A549 (cell line): ENCODE measurements at regions not wholly inside any gene's neighbourhood (a gene's known extent, or its start where the extent isn't known, plus 50 kb on each side); places are given as distances from the start of the nearest gene placed in this dataset.
"Not testable (repeated sequence)": the region's sequence is repeated elsewhere in the genome, so short reads cannot be mapped to it uniquely, and the experiment has no call there.

Experiments used
- ATAC-seq, 2 experiments: fragments of 200-7000 bp in 1 of 2; fragments of >200 bp in 1 of 2; cut with Nextera tagmentation in 1 of 2; cut with Tn5 transposase in 1 of 2; 3 replicates each; pipeline versions ENCODE4 v1.8.0 to v1.9.1; 2018 to 2020; ENCODE audit warnings: mild to moderate bottlenecking in 1 of 2, moderate library complexity in 1 of 2
- CTCF ChIA-PET: fragments of 300-600 bp; sonication (Branson Sonifier 250); formaldehyde crosslinking; extraction: SDS; loops from one replicate; lab custom pipeline; 2021; ENCODE audit warnings: antibody characterized with exemption, inconsistent platforms; lab: Yijun Ruan, JAX
- POLR2A ChIA-PET: fragments of 350-600 bp; formaldehyde crosslinking; extraction: SDS; loops from one replicate; lab custom pipeline; 2021; ENCODE audit warnings: antibody characterized with exemption, inconsistent platforms; lab: Yijun Ruan, JAX
- DNase-seq, 2 experiments: peaks; one replicate each; pipeline versions ENCODE4 v3.0.0 to v3.0.0-alpha.2; 2011 to 2016; ENCODE audit warnings: low read depth in 1 of 2, low spot score in 1 of 2
- FAIRE-seq: peaks from 2 replicates; lab custom pipeline; 2011; peaks lifted over from hg19 to GRCh38; lab: Jason Lieb, UNC
- H3K27ac ChIP-seq, 2 experiments: fragments of >200 bp; sonication (Bioruptor Twin); formaldehyde crosslinking; 3 replicates each; pipeline ENCODE4 v1.5.1; 2016 to 2017
- H3K4me1 ChIP-seq: fragments of >200 bp; sonication (Bioruptor Twin); formaldehyde crosslinking; 3 replicates; pipeline ENCODE4 v1.6.1; 2016
- H3K4me2 ChIP-seq: fragments of >200 bp; sonication (Bioruptor Twin); formaldehyde crosslinking; 3 replicates; pipeline ENCODE4 v1.6.1; 2016
- H3K4me3 ChIP-seq: fragments of >200 bp; sonication (Bioruptor Twin); formaldehyde crosslinking; 3 replicates; pipeline ENCODE4 v1.5.1; 2016
- H3K9me3 ChIP-seq: fragments of >200 bp; sonication (Bioruptor Twin); formaldehyde crosslinking; 3 replicates; pipeline ENCODE4 v1.6.1; 2016
- EHF ChIP-seq: fragments of 250-450 bp; sonication (Bioruptor Pico); IDR thresholded peaks from 2 replicates; pipeline ENCODE4 v1.5.0; 2020; ENCODE audit warnings: mild to moderate bottlenecking
- EHMT2 ChIP-seq: fragments of 200-600 bp; sonication (generic); IDR thresholded peaks from 2 replicates; pipeline ENCODE4 v1.6.1; 2016; ENCODE audit warnings: antibody characterized with exemption, low read depth, mild to moderate bottlenecking, moderate library complexity
- EP300 ChIP-seq, 2 experiments: fragments of >200 bp; sonication (Bioruptor Twin); formaldehyde crosslinking; IDR thresholded peaks; 2 replicates in 1 of 2; 3 replicates in 1 of 2; pipeline ENCODE4 v1.6.1; 2016 to 2017
- JUN ChIP-seq, 2 experiments: fragments of >200 bp; sonication (Bioruptor Twin); formaldehyde crosslinking; IDR thresholded peaks; 2 replicates in 1 of 2; 3 replicates in 1 of 2; pipeline ENCODE4 v1.6.1; 2016 to 2017
- JUNB ChIP-seq: fragments of >200 bp; sonication (Bioruptor Twin); formaldehyde crosslinking; IDR thresholded peaks from 2 replicates; pipeline ENCODE4 v1.6.1; 2016
- KDM5A ChIP-seq: fragments of 200-600 bp; sonication (generic); IDR thresholded peaks from 2 replicates; pipeline ENCODE4 v1.6.1; 2016; ENCODE audit warnings: antibody characterized with exemption, mild to moderate bottlenecking
- RCOR1 ChIP-seq: fragments of 150-350 bp; IDR thresholded peaks from 2 replicates; pipeline ENCODE4 v1.6.1; 2014; ENCODE audit warnings: antibody characterized with exemption, low read length, low read depth
- ZC3H11A ChIP-seq: fragments of 450-650 bp; IDR thresholded peaks from 2 replicates; pipeline ENCODE4 v1.6.1; 2014; ENCODE audit warnings: antibody characterized with exemption, mild to moderate bottlenecking
- ZFP36 ChIP-seq: fragments of 450-650 bp; IDR thresholded peaks from 2 replicates; pipeline ENCODE4 v1.6.1; 2014; ENCODE audit warnings: borderline replicate concordance; ENCODE audit not compliant: partially characterized antibody
- WGBS: methylation state at CpG from one replicate; pipeline ENCODE4 v1.1.6; 2017; ENCODE audit errors: missing lambda C conversion rate; 5-methylcytosine and 5-hydroxymethylcytosine counted together
- TF ChIP-seq, protein P1 (sequence below): fragments of >200 bp; sonication (Bioruptor Twin); formaldehyde crosslinking; IDR thresholded peaks from 3 replicates; pipeline ENCODE4 v1.6.1; 2016
- TF ChIP-seq, protein P2 (sequence below): fragments of 150-350 bp; IDR thresholded peaks from 2 replicates; pipeline ENCODE4 v1.6.1; 2014; ENCODE audit warnings: low read depth, mild to moderate bottlenecking, low read length
- TF ChIP-seq, protein P3 (sequence below): IDR thresholded peaks from 2 replicates; pipeline ENCODE4 v1.6.1; 2012; ENCODE audit warnings: low read depth, borderline replicate concordance
- TF ChIP-seq, protein P4 (sequence below): IDR thresholded peaks from 2 replicates; pipeline ENCODE4 v1.6.1; 2012
- TF ChIP-seq, protein P5 (sequence below): fragments of 250-450 bp; sonication (Bioruptor Pico); IDR thresholded peaks from 2 replicates; pipeline ENCODE4 v1.5.0; 2020; ENCODE audit warnings: low read depth, mild to moderate bottlenecking, moderate library complexity
- TF ChIP-seq, protein P6 (sequence below): fragments of 250-450 bp; sonication (Bioruptor Pico); IDR thresholded peaks from 2 replicates; pipeline ENCODE4 v1.5.0; 2021; ENCODE audit warnings: mild to moderate bottlenecking, moderate library complexity, borderline replicate concordance

DNA sequence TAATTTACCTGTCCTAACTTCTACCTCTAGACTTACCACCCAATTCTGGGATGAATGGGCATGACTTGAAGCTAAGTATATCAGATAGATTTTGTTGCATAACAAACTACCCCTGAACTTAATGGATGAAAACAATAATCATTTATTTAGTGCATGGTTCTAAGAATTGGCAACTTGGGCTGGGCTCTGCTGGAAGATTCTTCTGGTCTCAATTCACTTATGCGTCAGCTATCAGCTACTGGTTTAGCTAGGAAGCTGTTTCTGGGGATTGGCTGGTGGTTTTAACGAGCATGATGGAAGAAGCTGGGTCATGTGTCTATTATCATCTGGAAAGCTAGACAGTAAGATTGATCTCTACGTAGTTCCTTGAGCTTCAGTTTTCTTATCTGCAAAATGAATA is 77.3 kb upstream of the LMCD1 start:
- H3K4me2 ChIP-seq = no peak overlapping the region
- no peak for FAIRE-seq
- no peaks in the 10 kb centered on the region for H3K4me1 ChIP-seq
- no peak for ATAC-seq
- WGBS = 64% methylated on average over 3 of the region's 3 CpGs
- H3K27ac ChIP-seq = no peak overlapping the region
- H3K9me3 ChIP-seq = 0 out of 3 replicates have a peak, but pooled peaks cover 11% of the 10 kb centered on the region
- DNase-seq = no peak
- ChIA-PET POLR2A (no interaction called here), CTCF (interaction anchor here (1.5 kb wide), 1 partner anchor 100 kb away, joined by 5 read pairs; no protein-coding TSS in a partner anchor)
- TF ChIP-seq EHF (CRISPR knock-in tag) (no peak), ZFP36 (no peak)
- TF ChIP-seq, protein P1, sequence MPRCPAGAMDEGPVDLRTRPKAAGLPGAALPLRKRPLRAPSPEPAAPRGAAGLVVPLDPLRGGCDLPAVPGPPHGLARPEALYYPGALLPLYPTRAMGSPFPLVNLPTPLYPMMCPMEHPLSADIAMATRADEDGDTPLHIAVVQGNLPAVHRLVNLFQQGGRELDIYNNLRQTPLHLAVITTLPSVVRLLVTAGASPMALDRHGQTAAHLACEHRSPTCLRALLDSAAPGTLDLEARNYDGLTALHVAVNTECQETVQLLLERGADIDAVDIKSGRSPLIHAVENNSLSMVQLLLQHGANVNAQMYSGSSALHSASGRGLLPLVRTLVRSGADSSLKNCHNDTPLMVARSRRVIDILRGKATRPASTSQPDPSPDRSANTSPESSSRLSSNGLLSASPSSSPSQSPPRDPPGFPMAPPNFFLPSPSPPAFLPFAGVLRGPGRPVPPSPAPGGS = no peak
- TF ChIP-seq, all 56 proteins: peak for 0
- H3K4me3 ChIP-seq = no peak overlapping the region

DNA sequence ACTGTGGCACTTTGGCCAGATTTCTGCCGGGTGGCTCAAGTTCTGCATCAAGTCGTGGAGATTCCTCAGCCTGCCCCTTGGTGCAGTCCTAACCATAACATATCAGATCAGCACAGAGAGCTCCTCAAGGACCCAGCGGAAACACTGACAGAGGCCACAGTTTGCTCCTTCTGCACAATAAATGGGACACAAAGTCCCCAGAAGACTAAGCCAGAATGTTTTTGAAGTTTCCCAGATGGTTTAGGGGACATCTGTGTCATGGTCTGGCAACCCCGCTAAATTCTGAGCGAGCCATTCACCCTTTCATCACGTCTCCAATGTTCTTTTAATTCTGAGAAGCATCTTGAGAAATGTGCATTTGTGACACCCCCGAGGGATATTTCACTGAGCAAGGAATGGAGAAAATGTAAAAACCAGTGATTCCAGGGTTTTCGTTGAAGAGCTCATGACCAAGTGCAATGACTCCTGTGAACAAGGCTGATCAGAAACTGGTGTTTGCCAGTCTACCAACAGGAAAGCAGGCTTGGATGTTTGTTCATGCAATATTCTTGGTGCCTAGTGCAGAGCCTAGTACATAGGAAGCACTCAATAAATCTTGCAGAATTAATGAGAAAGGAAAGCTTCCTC is 64.8 kb upstream of the LMCD1 start:
- Histone ChIP-seq H3K4me3 (no peak overlapping the region), H3K4me2 (no peak overlapping the region), H3K4me1 (peaks cover 6% of the 10 kb centered on the region; the same call in 2 of the 3 replicates), H3K9me3 (no peaks in the 10 kb centered on the region), H3K27ac (no peak overlapping the region)
- POLR2A ChIA-PET = no interaction called here
- WGBS = 87% methylated on average over 8 of the region's 8 CpGs
- DNase-seq (no peak), ATAC-seq (no peak), FAIRE-seq (no peak)
- TF ChIP-seq EHMT2 (no peak), JUN (IDR thresholded peaks at IDR 0.05) (no peak), ZC3H11A (no peak), EP300 (IDR thresholded peaks at IDR 0.05) (no peak), RCOR1 (no peak)
- TF ChIP-seq, protein P2, sequence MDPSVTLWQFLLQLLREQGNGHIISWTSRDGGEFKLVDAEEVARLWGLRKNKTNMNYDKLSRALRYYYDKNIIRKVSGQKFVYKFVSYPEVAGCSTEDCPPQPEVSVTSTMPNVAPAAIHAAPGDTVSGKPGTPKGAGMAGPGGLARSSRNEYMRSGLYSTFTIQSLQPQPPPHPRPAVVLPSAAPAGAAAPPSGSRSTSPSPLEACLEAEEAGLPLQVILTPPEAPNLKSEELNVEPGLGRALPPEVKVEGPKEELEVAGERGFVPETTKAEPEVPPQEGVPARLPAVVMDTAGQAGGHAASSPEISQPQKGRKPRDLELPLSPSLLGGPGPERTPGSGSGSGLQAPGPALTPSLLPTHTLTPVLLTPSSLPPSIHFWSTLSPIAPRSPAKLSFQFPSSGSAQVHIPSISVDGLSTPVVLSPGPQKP = no peak
- TF ChIP-seq, protein P3, sequence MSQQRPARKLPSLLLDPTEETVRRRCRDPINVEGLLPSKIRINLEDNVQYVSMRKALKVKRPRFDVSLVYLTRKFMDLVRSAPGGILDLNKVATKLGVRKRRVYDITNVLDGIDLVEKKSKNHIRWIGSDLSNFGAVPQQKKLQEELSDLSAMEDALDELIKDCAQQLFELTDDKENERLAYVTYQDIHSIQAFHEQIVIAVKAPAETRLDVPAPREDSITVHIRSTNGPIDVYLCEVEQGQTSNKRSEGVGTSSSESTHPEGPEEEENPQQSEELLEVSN = no peak
- CTCF ChIA-PET = interaction anchor here (0.7 to 2.5 kb wide), 3 partner anchors 20 to 185 kb away, joined by 3 to 11 read pairs (median 3); no protein-coding TSS in a partner anchor

DNA sequence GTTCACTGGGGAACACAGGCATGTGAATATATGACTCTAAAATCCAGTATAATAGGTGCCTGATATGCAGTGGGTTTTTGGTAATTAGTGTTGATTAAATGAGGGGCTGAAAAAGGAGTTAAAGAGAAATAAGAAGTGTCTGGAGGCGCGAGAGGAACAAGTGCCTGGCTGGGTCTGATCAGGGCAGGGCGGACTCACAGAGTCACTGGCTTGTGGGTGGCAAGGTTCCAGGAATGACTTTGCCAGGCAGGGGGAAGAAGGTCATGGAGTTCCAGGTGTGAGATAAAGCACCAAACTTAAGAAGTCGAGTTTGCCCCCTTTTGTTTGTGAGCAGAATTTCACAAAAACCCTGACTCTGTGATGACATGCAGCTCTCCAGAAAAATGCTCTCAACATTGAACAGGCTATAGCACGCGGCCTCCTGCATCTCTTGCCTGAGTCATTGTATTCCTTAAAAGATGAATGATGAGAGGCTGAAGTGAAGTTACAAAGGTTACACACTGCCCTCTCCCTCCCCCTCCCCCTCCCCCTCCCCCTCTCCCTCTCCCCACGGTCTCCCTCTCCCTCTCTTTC is 63.0 kb upstream of the LMCD1 start:
- 59% methylated on average over 6 of the region's 7 CpGs for WGBS
- H3K27ac ChIP-seq = peak overlapping the region in 1 of 2 experiments; percentile 54; a peak in 3 of 6 replicates
- DNase-seq (peak in 1 of 2 experiments; percentile 45), FAIRE-seq (no peak), ATAC-seq (peak in 1 of 2 experiments; percentile 29; a peak in 3 of 6 replicates)
- no peak overlapping the region for H3K4me2 ChIP-seq
- POLR2A ChIA-PET = no interaction called here
- no peak overlapping the region for H3K4me3 ChIP-seq
- no peaks in the 10 kb centered on the region for H3K9me3 ChIP-seq
- CTCF ChIA-PET = no interaction called here
- peaks cover 24% of the 10 kb centered on the region for H3K4me1 ChIP-seq
- TF ChIP-seq JUN (IDR thresholded peaks at IDR 0.05) (no peak), JUNB (no peak), EHMT2 (no peak), KDM5A (no peak)
- TF ChIP-seq, protein P4, sequence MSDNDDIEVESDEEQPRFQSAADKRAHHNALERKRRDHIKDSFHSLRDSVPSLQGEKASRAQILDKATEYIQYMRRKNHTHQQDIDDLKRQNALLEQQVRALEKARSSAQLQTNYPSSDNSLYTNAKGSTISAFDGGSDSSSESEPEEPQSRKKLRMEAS = peak; percentile 48
- TF ChIP-seq, protein P5, sequence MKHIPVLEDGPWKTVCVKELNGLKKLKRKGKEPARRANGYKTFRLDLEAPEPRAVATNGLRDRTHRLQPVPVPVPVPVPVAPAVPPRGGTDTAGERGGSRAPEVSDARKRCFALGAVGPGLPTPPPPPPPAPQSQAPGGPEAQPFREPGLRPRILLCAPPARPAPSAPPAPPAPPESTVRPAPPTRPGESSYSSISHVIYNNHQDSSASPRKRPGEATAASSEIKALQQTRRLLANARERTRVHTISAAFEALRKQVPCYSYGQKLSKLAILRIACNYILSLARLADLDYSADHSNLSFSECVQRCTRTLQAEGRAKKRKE (CRISPR knock-in tag) = no peak
- TF ChIP-seq, protein P6, sequence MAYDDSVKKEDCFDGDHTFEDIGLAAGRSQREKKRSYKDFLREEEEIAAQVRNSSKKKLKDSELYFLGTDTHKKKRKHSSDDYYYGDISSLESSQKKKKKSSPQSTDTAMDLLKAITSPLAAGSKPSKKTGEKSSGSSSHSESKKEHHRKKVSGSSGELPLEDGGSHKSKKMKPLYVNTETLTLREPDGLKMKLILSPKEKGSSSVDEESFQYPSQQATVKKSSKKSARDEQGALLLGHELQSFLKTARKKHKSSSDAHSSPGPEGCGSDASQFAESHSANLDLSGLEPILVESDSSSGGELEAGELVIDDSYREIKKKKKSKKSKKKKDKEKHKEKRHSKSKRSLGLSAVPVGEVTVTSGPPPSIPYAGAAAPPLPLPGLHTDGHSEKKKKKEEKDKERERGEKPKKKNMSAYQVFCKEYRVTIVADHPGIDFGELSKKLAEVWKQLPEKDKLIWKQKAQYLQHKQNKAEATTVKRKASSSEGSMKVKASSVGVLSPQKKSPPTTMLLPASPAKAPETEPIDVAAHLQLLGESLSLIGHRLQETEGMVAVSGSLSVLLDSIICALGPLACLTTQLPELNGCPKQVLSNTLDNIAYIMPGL (CRISPR knock-in tag) = no peak

DNA sequence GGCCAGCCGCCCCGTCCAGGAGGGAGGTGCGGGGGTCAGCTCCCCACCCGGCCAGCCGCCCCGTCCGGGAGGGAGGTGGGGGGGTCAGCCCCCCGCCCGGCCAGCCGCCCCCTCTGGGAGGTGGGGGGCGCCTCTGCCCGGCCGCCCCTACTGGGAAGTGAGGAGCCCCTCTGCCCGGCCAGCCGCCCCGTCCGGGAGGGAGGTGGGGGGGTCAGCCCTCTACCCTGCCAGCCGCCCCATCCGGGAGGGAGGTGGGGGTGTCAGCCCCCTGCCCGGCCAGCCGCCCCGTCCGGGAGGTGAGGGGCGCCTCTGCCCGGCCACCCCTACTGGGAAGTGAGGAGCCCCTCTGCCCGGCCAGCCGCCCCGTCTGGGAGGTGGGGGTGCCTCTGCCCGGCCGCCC is 61.5 kb upstream of the LMCD1 start:
- H3K27ac ChIP-seq, H3K4me2 ChIP-seq, ATAC-seq, CTCF ChIA-PET, DNase-seq, POLR2A ChIA-PET, H3K4me3 ChIP-seq, H3K9me3 ChIP-seq, FAIRE-seq: not testable (repeated sequence)
- peaks cover 34% of the 10 kb centered on the region for H3K4me1 ChIP-seq
- WGBS = no CpG with 5 or more reads among the region's 30 CpGs
